ENCODE measurements at regions not wholly inside any gene's neighbourhood (a gene's known extent, or its start where the extent isn't known, plus 50 kb on each side); places are given as distances from the start of the nearest gene placed in this dataset.
"Not testable (repeated sequence)": the region's sequence is repeated elsewhere in the genome, so short reads cannot be mapped to it uniquely, and the experiment has no call there.

DNA sequence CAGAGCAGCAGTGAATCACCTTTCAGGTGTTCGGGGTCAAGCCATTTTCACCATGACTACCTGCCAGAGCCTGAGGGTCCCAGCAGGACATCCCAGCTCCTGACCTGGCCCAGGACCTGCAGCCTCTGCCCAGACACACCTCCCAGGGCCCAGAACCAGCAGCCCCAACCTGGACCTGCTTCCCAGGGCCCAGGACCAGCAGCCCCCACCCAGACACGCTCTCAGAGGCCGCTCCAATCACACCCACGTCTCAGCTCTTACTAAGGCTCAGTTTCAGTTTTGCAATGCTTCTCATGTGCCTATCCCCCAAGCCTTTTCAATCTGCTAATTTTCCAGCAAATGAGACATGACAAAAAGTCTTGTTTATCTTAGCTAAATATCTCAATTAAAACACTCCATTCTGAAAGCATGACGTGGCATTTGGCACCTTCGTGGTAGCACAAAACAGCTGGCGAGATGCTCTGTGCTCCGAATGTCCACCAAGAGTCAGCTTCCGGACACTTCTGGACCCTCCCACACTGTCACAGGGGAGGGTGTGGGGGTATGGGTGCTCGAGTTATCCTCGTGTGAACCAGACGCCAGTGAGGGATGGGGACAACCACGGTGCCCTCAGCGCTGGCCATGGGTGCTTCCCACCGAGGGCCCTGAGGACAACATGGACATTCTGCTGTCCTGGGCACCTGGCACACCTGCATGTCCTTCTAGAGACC is 253.2 kb downstream of the DLL1 start:
- no peak for DNase-seq (ENCODE audit: insufficient read length, low spot score)

DNA sequence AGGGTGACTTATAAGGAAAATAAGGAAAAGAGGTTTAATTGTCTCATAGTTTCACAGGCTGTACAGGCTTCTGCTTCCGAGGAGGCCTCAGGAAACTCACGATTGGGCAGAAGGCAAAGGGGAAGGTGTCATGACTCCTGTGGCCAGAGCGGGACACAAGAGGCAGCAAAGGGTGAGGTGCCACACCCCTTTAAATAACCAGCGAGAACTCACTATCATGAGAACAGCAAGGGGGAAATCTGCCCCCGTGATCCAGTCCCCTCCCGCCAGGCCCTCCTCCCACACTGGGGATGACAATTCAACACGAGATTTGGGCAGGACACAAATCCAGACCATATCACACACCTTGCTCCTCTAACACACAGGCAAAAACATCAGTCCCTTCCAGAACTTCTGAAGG is 254.0 kb downstream of the DLL1 start:
- no peak for FAIRE-seq
- no peak for DNase-seq (ENCODE audit: insufficient read length, low spot score)

More for the DNA sequence above, 253.2 kb downstream of the DLL1 start:
- no peak for FAIRE-seq

DNA sequence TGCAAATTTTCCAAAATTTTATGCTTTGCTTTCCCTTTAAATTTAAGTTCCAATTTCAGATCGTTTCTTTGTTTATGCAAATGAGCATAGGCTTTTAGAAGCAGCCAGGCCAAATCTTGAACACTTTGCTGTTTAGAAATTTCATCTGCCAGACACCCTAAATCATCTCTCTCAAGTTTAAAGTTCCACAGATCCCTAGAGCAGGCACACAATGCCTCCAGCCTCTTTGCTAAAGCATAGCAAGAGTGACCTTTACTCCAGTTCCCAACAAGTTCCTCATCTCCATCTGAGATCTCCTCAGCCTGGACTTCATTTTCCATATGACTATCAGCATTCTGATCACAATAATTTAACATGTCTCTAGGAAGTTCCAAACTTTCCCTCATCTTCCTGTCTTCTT is 254.5 kb downstream of the DLL1 start:
- DNase-seq (ENCODE audit: insufficient read length, low spot score); FAIRE-seq: not testable (repeated sequence)

DNA sequence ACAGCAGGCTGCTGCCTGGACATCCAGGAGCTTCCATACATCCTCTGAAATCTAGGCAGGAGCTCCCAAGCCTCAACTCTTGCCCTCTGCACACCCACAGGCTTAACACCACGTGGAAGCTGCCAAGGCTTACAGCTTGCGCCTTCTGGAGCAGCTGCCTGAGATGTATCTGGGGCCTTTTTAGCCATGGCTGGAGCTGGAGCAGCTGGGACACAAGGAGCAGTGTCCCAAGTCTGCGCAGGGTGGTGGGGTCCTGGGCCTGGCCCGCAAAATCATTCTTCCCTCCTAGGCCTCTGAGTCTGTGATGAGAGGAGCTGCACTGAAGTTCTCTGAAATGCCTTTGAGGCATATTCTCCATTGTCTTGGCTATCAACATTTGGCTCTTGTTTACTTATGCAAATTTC is 255.0 kb downstream of the DLL1 start:
- FAIRE-seq (no peak), DNase-seq (ENCODE audit: insufficient read length, low spot score) (no peak)

DNA sequence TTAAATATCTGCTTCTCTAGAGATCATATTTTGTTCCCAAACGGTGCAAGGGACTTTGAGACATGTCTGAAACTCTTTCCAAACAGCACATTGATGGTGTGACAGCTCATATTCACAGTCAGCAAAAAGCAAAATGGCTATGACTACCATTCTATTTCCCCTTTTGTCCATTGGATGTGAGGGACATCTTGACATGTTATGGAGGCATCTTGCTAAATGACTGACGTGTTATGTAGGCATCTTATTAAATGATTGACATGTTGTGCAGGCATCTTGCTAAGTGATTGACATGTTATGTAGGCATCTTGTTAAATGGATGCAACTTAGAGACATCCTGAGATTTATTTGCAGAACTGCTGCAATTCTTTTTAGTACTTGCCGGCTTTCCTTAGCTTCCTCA is 255.8 kb downstream of the DLL1 start:
- FAIRE-seq (no peak), DNase-seq (ENCODE audit: insufficient read length, low spot score) (no peak)

DNA sequence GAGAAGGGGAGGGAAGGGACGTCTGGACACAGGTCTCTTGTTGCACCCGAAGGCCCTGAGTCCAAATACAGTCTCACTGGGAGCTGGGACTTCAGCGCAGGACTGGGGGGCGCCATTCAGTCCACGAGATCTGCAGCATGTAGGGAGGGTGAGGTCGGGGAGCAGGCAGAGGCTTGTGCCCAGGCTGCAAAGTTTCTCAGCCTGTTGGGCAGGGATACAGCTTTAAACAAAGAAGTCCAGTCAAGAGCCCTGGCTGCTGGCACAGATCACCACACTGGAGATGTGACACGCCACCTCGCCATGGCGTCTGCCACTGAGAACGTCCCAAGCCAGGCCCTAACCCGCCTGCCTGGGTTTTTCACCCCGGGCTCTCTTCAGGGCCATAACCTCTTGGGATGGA is 256.6 kb downstream of the DLL1 start:
- no peak for FAIRE-seq

DNA sequence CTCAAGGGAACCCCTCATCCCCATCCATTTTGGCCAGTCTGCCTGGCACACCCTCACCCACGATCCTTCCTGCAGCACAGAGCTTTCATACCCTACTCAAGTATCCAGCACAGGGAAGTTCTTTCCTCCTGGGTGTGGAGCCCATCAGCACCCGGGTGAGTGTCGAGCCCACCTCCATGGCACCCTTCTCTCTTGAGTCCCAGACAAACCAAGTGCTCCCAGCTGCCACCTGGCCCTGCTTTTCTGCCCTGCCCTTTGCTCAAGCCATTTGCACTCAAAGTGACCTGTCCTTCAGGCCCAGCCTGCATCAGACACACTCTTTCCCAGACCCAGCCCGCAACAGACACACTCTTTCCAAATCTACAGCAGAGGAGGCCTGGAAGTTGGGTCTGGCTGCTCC is 257.2 kb downstream of the DLL1 start:
- FAIRE-seq (no peak), DNase-seq (ENCODE audit: insufficient read length, low spot score) (no peak)

More for the DNA sequence above, 256.6 kb downstream of the DLL1 start:
- DNase-seq (ENCODE audit: insufficient read length, low spot score): no peak

DNA sequence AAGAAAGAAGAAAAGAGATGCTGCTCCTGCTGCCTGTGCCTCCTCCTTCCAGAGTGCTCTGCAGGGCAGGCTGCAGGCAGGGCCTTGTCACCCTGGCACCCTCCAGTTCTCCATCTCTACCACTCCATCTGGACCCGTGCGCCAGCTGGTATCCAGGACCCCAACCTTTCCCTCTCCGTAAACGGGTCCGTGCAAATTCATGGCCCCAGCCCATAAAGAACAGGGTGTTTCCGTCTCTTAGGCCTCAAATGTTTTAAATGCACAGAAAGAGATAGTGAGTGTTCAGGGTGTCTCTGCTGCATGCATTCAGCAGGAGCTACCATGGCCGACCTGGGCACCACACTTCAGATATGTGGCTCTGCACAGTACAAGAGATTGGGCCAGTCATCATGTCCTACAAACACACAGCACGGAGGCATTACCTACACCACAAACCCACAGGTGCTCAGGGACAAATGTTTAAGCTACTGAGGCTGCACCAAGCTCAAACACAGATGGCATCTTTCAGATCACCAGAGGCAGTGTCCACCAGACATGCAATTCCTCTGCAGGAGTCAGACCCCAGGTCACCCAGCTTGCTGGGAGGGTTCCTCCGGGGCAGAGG is 258.1 kb downstream of the DLL1 start:
- DNase-seq (ENCODE audit: insufficient read length, low spot score): no peak
- no peak for FAIRE-seq

DNA sequence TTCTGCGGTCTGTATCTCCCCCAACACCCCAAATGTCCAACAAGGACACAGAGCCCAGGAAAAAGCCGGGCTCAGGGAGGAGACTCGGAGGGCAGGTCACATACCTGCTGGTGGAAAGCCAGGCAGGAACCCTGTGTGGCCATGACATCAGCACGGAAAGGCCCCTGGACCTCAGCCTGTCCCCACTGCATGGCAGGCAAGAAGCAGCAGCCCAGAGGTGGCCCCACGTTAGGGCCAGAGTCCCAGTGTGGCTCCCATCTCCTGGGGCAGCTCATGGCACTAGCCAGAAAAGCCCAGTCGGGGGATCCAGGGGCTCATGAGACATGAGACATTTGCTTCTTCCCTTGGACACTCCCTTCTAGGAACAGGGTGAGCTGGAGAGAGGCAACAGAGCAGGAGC is 258.7 kb downstream of the DLL1 start:
- DNase-seq (ENCODE audit: insufficient read length, low spot score): no peak
- FAIRE-seq: no peak

DNA sequence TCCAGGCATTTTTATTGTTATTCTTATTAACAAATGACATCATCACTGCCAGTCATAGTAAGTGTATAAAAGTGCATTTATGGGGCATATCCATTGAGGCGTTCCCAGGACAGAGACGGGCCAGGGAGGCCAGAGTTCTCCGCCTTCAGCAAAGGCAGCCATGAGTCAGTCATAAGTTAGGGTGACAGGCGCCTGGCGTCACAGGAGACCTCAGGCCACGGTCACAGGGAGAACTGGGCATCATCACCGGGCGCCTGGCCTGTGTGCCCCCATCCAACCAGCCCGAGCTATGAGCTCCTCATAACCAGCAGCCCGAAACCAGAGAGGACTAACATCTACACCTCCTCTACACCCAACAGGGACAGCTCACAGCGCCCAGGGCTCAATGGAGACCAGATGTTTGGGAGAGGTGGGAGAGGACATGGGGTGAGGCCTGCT is 259.2 kb downstream of the DLL1 start:
- no peak for DNase-seq (ENCODE audit: insufficient read length, low spot score)
- no peak for FAIRE-seq

DNA sequence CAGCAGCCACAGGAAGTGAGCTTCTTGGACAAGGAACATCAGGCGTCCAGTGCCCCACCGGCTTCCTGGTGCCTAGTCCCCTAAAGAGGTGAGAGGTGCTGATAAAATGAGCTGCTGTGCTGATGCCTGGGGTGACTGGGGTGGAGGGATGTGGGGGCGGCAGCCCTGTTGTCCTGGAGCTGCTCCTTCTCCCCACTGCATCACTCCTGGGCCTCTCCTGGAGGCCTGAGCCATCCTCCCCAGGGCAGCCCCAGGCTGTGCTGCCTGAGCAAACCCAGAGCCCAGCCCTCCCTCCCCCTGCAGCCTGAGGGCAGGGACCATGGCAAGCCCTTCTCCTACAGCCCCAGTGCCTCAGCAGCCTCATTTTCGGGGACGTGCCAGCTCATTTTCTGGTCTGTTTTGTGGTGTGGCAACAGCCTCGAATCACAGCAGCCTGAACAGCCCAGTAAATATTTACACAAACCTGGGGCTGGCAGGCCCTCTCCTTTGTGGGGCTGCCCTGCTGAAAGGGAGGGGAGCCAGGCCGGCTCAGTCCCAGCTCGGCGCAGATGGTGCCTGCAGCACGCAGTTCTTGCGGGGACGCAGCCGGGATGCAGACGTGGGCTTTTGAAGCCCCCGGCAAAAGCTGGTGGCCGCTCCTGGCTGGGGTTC is 259.9 kb downstream of the DLL1 start:
- no peak for FAIRE-seq
- DNase-seq (ENCODE audit: insufficient read length, low spot score): no peak

DNA sequence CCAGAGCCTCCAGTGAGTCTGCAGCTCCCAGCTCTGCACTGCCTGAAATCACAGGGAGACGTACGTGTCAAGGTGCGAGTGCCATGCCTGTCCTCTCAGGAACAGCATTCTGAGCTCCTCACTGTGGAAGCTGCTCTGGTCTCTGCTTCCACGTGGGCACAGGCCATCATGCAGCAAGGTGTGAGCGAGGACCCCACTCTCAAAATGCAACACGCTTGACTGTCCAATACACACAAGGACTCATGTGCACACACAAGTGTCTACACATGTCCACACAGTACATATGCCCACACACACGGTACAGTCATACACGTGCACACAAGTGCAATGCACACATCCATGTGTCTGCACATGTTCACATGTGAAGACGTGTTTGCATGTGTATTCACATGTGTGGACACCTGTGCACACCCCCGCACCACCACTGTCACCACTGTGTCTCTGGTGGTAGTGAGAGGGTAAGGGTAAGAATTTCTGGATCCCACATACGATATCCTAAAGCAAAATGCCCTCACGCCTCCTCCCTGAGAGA is 260.5 kb downstream of the DLL1 start:
- no peak for FAIRE-seq
- no peak for DNase-seq (ENCODE audit: insufficient read length, low spot score)

DNA sequence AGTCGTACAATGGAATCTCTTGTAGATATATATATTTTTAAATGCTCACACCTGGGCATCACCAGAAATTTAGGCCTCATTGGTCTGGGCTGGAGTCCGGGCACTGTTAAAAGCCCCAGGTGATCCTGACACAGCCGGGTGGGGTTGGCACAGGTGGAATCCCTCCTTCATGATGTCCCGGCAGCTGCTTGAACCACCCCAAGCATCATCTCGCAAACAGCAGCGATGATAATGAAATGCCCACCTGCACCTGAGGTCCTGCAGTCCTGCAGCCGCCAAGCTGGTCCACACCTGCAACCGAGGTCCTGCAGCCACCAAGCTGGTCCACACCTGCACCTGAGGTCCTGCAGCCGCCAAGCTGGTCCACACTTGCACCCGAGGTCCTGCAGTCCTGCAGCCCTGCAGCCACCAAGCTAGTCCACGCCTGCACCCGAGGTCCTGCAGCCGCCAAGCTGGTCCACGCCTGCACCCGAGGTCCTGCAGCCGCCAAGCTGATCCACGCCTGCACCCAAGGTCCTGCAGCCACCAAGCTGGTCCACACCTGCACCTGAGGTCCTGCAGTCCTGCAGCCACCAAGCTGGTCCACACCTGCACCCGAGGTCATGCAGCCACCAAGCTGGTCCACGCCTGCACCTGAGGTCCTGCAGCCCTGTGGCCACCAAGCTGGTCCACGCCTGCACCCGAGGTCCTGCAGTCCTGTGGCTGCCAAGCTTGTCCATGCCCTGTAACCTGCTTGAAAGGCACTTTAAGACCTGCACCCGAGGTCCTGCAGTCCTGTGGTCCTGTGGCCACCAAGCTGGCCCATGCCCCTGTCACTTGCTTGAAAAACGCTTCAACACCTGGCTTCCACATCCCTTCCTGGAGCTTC is 261.2 kb downstream of the DLL1 start:
- FAIRE-seq: no peak
- no peak for DNase-seq (ENCODE audit: insufficient read length, low spot score)

DNA sequence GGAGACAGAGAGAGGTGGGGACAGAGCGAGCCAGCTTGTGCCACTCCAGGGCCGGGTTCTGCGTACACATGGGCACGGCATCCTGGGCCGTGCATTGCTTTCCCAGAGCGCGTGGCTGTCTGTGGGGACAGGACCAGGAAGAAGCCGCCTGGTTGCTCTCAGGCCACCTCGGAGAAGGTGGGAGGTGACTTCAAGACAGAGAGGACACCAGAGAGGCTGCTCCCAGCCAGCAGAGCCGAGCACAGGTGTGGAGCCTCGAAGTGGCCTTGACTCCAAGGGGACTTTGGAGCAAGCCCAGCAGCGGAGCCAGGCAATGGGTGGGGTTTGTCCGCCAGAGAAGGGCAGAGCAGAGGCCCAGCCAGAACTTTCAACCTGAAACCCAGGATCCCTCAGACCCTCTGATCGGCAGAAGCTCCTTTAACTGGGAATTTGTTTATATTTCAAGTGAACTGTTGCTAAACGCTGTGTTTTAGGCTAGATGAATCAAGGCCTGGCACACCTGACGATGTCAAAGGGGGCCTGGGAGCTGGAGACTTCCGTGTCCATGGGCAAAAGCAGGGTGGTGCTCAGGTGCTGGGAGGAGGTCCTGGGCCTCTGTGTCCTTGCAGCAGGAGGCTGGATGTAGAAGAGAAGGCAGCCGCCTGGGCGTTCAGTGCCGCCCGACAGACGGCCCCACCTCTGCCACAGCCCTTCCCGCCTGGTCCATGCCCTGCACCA is 262.1 kb downstream of the DLL1 start:
- FAIRE-seq (no peak), DNase-seq (ENCODE audit: insufficient read length, low spot score) (no peak)

DNA sequence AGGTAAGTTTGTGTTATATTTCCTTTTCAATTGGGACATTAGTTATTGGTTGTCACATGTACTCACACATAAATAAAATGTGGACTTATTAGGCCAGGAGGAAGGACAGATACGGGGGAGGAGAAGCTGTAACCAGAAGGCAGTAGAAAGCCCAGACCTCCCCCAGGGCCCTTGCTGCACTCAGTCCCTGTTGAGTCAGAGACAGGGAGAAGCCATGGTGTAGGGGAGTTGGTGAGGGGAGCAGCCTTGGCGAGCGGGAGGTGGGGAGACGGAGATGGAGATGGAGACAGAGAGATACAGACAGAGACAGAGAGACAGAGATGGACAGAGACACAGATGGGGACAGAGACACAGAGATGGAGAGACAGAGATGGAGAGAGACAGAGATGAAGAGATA is 263.2 kb downstream of the DLL1 start:
- DNase-seq (ENCODE audit: insufficient read length, low spot score): no peak
- FAIRE-seq: no peak

DNA sequence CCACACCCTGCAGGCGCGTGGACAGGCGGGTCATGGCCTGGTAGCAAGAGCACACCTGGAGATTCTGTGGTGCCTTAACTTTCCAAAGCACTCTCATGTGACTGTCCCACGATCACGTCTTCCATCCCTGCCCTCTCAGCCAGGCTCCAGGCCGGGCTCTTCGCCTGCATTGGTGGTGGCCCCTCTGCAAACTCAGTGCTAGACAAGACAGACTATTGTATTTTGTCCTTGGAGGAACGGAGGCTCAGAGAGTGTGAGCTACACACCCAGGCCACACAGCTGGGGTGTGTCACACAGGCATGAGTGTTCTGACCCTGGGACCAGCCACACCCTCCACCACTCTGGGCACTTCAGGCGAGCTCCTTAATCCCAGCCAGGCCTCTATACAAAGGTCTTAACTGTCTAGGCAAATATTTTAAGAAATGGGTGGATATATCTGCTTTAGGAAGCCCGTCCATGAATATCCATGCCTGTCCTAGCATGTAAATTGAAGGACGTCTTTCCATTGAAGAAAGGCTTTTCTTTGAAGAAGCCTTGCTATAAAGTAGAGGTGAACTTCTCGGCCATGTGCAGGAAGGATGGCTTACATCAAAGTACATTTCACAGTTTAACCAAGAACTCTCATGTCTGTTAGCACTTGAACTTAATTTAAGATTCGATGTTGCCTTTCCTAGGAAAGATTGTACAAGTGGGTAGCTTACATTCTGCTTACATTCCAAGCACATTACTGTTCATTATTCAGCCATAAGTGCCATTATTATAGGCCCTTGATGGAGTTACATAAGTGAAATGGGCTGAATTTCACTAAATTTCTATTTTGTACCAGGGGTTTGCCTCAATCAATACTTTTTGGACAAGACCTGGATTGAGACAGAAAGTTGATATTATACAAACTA is 263.9 kb downstream of the DLL1 start:
- DNase-seq (ENCODE audit: insufficient read length, low spot score): no peak
- FAIRE-seq: no peak

DNA sequence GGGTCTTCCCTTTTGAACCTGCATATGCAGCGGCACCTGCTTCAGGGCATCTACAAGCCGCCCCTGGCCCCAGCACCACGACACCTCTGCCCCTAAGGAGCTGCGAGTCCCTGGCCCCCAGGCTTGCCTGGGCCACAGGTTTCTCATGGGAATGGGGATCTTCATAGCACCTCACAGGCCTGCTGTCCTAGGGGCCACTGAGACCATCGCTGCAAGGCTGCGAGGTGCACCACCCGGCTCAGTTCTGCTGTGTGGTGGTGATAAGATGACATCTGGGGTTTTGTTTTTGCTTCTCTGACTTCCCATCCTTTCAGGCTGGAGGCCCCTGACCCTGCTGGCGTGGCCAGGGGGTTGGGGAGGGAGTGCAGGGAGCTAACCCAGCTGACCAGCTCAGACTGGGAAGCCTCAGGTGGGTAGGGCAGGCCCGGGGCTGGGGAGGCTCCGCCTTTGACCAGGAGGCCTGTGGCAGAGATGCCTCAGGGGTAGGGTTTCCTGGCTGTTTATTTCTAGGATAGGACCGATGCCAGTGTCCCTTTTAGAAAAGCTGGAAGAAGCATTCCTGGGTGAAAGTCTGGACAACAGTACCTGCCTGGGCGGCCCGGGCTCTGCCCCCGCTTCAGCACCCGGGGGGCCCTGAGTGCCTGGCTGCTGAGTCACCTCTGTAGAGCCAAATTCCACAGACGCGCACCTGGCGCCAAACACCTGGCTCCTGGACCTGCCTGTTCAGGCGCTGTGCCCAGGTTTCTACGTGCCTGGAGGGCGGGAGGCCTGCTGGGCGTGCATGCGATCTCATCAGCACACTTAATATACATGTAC is 264.7 kb downstream of the DLL1 start:
- DNase-seq (ENCODE audit: insufficient read length, low spot score) (no peak), FAIRE-seq (no peak)

DNA sequence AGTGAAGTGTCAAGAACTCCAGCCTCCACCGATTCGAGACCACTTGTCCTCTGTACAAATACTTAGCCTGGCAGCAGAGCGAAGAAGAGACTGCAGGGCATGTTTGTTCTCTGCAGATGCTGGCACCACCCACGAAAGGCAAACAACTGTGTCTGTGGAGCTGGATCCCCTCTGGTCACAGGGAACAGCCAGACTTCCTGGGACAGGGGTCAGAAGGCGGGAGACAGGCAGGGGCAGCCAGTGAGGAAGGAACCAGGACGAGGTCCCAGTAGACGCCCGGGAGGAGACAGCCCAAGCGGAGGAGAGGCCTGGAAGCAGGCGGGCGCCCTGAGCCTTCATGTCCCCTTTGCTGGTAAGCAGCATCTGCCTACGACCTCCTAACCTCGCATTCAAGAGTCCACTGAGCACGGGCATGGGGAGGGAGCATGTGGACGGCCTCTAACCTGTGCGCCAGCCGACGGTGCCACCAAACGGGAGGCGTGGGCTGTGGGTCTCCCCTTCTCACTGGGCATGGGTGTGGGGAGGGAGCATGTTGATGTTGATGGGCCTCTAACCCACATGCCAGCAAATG is 265.5 kb downstream of the DLL1 start:
- no peak for FAIRE-seq
- DNase-seq (ENCODE audit: insufficient read length, low spot score): no peak
